ENCODE measurements at regions not wholly inside any gene's neighbourhood (a gene's known extent, or its start where the extent isn't known, plus 50 kb on each side); places are given as distances from the start of the nearest gene placed in this dataset.

DNA sequence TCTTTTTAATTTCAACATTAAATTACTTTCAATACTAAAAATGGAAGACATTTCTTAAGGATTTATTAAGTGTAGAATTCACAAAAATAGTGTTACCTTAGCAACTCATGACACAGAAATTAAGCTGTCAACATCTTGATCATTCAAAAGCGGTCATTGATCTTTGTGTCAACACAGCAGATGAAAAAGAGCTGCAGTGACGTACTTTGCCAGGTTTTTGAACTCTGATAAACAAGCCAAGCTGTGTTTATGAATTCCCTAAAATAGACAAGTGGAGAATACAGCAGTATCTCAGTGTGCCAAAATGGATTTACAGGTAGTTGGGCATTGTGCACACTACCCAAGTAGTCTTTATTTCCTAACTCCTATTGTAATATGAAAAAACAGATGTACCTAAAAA, 1141.8 kb upstream of the PCDH7 start:
- TF ChIP-seq, protein P1, sequence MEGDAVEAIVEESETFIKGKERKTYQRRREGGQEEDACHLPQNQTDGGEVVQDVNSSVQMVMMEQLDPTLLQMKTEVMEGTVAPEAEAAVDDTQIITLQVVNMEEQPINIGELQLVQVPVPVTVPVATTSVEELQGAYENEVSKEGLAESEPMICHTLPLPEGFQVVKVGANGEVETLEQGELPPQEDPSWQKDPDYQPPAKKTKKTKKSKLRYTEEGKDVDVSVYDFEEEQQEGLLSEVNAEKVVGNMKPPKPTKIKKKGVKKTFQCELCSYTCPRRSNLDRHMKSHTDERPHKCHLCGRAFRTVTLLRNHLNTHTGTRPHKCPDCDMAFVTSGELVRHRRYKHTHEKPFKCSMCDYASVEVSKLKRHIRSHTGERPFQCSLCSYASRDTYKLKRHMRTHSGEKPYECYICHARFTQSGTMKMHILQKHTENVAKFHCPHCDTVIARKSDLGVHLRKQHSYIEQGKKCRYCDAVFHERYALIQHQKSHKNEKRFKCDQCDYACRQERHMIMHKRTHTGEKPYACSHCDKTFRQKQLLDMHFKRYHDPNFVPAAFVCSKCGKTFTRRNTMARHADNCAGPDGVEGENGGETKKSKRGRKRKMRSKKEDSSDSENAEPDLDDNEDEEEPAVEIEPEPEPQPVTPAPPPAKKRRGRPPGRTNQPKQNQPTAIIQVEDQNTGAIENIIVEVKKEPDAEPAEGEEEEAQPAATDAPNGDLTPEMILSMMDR (IDR thresholded peaks at IDR 0.05; ENCODE audit: extremely low read depth, missing control alignments), result no peak
- DNase-seq (ENCODE audit: low spot score), result no peak

DNA sequence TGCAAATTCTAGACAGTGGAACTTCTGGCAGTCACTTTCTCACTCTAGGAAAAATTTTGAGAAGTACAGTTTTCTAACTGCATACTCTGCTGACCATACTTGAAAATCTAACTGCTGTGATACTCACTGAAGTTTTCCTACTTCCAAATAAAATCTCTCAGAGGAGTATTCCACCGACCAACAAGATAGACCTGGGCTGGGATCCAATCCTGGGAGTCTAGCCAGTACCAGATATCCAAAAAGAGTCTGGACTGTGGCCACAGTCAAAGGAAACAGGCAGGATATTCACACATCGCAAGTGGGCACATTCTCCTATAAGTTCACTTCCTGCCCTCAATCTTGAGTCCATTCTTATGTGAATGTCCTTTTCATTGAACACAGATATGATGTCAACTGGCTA, 1138.7 kb upstream of the PCDH7 start:
- no peak for DNase-seq (ENCODE audit: low spot score)
- TF ChIP-seq, protein P1 (IDR thresholded peaks at IDR 0.05; ENCODE audit: extremely low read depth, missing control alignments), result no peak

DNA sequence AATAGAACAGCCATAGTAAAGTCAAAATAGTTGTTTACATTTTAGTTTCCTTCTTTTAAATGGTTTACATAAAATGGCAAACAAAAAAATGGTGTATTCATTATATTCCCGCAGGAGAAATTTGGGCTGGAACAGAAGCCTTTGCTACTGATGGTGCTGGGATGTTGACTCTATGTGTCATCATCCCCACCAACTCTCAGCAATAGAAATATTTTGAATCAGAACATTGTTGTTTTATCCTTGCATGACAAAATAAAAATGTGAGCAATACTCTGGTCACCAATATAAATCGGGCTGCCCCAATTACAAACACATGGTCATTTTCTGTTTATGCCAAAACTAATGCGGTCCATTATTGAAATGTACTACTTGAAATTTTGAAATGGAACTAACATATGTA, 1131.6 kb upstream of the PCDH7 start:
- no peak for DNase-seq (ENCODE audit: low spot score)
- TF ChIP-seq, protein P1 (IDR thresholded peaks at IDR 0.05; ENCODE audit: extremely low read depth, missing control alignments), result no peak

DNA sequence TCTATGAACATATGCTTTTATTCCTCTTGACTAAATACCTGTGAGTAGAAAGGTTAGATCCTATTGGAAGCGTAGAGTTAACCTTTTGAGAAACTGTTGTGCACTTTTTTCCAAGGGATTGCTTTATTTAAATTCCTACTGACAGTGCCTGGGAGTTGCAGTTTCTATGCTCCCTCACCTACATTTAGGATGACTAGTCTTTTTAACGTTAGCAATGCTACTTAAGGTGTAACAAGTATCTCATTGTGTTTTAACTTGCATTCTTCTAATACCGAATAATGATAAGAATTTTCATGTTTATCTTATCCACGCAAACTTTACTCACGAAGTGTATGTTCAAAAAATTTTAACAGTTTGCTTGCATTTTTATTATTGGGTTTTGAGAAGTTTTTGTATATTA, 1123.9 kb upstream of the PCDH7 start:
- DNase-seq (ENCODE audit: low spot score), result no peak
- TF ChIP-seq, protein P1 (IDR thresholded peaks at IDR 0.05; ENCODE audit: extremely low read depth, missing control alignments), result no peak

DNA sequence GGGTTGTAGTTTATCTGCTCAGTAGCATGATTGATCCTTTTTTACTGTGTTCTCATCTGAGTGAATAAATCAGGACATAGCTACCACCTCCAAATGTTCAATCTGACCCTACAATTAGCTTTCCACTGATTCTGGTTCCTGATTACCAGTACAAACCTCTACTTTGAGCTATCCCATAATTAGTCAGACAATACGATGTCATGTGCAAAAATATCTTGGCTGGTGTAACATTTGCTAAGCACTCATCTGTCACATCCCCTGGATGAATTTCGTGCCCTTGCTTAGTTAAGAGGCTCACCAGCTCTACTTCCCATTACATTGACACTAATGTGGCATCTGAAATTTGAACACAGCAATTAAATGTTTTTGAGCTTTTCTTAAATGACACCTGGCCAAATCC, 1101.0 kb upstream of the PCDH7 start:
- TF ChIP-seq, protein P1 (IDR thresholded peaks at IDR 0.05; ENCODE audit: extremely low read depth, missing control alignments), result no peak
- DNase-seq (ENCODE audit: low spot score), result no peak

DNA sequence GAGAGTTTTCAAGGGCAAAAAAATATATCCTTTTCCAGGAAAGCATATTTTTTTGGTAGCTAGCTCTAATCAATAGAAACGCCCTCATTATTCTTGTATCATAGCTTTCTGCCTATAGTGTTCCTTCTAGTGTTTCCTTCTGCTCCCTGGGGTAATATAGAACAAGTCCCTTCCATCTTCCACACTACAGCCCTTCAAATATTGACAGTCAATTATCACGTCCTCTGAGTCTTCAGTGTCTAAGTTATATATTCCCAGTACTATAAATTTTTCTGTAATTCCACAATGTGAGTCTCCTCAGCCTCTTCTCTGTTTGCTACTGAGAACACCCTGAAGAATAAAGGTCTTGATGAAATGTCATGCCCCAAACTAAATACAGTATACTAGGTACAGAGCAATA, 1088.0 kb upstream of the PCDH7 start:
- no peak for DNase-seq (ENCODE audit: low spot score)
- TF ChIP-seq, protein P1 (IDR thresholded peaks at IDR 0.05; ENCODE audit: extremely low read depth, missing control alignments), result no peak

DNA sequence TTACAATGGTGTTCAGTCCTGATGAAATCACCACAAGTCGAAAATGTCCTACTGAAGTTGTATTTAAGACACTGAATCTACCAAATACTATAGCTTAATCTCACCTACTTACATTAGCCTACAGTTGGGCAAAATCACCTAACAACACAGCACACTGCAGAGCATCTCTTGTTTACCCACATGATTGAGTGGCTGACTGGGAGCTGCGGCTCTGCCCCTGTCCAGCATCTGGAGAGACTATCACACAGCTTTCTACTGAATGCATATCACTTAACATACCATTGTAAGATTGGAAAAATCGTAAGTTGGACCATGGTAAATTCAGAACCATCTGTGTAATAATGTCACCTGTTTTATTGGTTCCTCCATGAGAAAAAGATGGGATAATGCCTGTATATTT, 1083.2 kb upstream of the PCDH7 start:
- DNase-seq (ENCODE audit: low spot score), result no peak
- TF ChIP-seq, protein P1 (IDR thresholded peaks at IDR 0.05; ENCODE audit: extremely low read depth, missing control alignments), result no peak

All from GM20000 (cell line).